ENCODE measurements at regions not wholly inside any gene's neighbourhood (a gene's known extent, or its start where the extent isn't known, plus 50 kb on each side); places are given as distances from the start of the nearest gene placed in this dataset.

- no peak overlapping the region for H3K27ac ChIP-seq (ENCODE audit: control insufficient read depth, insufficient read depth, low read length)
- H4K20me1 ChIP-seq (ENCODE audit: control insufficient read depth, extremely low read depth, insufficient read depth, low read length) = no peaks in the 10 kb centered on the region
- H3K4me2 ChIP-seq (ENCODE audit: control insufficient read depth, extremely low read depth, insufficient read depth, low read depth, low read length) = no peak overlapping the region
- H3K4me1 ChIP-seq (ENCODE audit: control insufficient read depth, extremely low read depth, insufficient read depth, low read length) = no peaks in the 10 kb centered on the region
- no peaks in the 10 kb centered on the region for H3K79me2 ChIP-seq (ENCODE audit: control insufficient read depth, insufficient read depth, low read length)
- FAIRE-seq (no peak), DNase-seq (ENCODE audit: low read depth, low spot score) (no peak)
- H3K27me3 ChIP-seq (ENCODE audit: control insufficient read depth, extremely low read depth, insufficient read depth, low read length) = no peaks in the 10 kb centered on the region
- no peak overlapping the region for H3K4me3 ChIP-seq (ENCODE audit: control insufficient read depth in 2 of 3, extremely low read depth in 1 of 3, insufficient read depth in 2 of 3, low read depth in 1 of 3, low read length in 3 of 3)
- no peaks in the 10 kb centered on the region for H3K36me3 ChIP-seq (ENCODE audit: control insufficient read depth in 2 of 2, extremely low read depth in 1 of 2, insufficient read depth in 2 of 2, low read length in 2 of 2)
- TF ChIP-seq EZH2 (IDR thresholded peaks at IDR 0.05; ENCODE audit: low read length) = no peak
- TF ChIP-seq, protein P1, sequence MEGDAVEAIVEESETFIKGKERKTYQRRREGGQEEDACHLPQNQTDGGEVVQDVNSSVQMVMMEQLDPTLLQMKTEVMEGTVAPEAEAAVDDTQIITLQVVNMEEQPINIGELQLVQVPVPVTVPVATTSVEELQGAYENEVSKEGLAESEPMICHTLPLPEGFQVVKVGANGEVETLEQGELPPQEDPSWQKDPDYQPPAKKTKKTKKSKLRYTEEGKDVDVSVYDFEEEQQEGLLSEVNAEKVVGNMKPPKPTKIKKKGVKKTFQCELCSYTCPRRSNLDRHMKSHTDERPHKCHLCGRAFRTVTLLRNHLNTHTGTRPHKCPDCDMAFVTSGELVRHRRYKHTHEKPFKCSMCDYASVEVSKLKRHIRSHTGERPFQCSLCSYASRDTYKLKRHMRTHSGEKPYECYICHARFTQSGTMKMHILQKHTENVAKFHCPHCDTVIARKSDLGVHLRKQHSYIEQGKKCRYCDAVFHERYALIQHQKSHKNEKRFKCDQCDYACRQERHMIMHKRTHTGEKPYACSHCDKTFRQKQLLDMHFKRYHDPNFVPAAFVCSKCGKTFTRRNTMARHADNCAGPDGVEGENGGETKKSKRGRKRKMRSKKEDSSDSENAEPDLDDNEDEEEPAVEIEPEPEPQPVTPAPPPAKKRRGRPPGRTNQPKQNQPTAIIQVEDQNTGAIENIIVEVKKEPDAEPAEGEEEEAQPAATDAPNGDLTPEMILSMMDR (optimal IDR thresholded peaks at IDR 0.05 in 1 of 3, IDR thresholded peaks at IDR 0.05 in 1 of 3, conservative IDR thresholded peaks at IDR 0.05 in 1 of 3; ENCODE audit: extremely low read depth in 1 of 3, insufficient read depth in 2 of 3, low read length in 3 of 3) = no peak
- H3K9me1 ChIP-seq (ENCODE audit: control insufficient read depth, extremely low read depth, insufficient read depth, low read length) = no peaks in the 10 kb centered on the region
- no peak overlapping the region for H3K9ac ChIP-seq (ENCODE audit: control insufficient read depth, extremely low read depth, insufficient read depth, low read length)
- no peaks in the 10 kb centered on the region for H3K9me3 ChIP-seq (ENCODE audit: control insufficient read depth, low read depth, low read length)
- no peak overlapping the region for H2AFZ ChIP-seq (ENCODE audit: control insufficient read depth, low read length)
- dilution Hi-C loops (cut with MboI; ENCODE audit: extremely low pct_ligation_motif_present, low sequenced_read_pairs) = no loop called here
These were observed 597.3 kb downstream of the PTPRU start for GRCh38 chr1:29833581-29833980.

DNA sequence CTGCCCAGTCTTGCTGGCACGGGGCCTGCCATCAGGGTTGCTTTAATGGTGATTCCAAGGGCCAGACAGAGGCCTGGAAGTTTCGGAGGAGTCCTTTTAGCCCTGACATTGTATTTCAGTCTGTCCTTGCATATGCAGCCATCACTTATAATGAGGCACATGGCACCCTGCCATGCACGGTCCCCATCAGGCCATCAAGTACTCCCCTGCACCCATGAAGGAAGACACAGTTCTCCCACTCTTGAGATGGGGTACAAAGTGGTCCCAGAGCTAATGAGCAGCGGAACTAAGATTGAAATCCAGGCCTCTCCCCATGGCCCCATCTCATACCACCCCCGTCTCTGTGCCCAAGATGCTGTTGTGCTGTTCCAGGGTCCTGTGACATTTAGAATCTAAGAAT is 596.6 kb downstream of the PTPRU start:
- no peak overlapping the region for H3K4me3 ChIP-seq (ENCODE audit: control insufficient read depth in 2 of 3, extremely low read depth in 1 of 3, insufficient read depth in 2 of 3, low read depth in 1 of 3, low read length in 3 of 3)
- H3K9ac ChIP-seq (ENCODE audit: control insufficient read depth, extremely low read depth, insufficient read depth, low read length) = no peak overlapping the region
- TF ChIP-seq, protein P1 (optimal IDR thresholded peaks at IDR 0.05 in 1 of 3, IDR thresholded peaks at IDR 0.05 in 1 of 3, conservative IDR thresholded peaks at IDR 0.05 in 1 of 3; ENCODE audit: extremely low read depth in 1 of 3, insufficient read depth in 2 of 3, low read length in 3 of 3) = no peak
- no peak for TF ChIP-seq EZH2 (IDR thresholded peaks at IDR 0.05; ENCODE audit: low read length)
- H3K27ac ChIP-seq (ENCODE audit: control insufficient read depth, insufficient read depth, low read length) = no peak overlapping the region
- H2AFZ ChIP-seq (ENCODE audit: control insufficient read depth, low read length) = no peak overlapping the region
- DNase-seq (ENCODE audit: low read depth, low spot score) (no peak), FAIRE-seq (no peak)
- no peaks in the 10 kb centered on the region for H3K27me3 ChIP-seq (ENCODE audit: control insufficient read depth, extremely low read depth, insufficient read depth, low read length)
- H3K36me3 ChIP-seq (ENCODE audit: control insufficient read depth in 2 of 2, extremely low read depth in 1 of 2, insufficient read depth in 2 of 2, low read length in 2 of 2) = no peaks in the 10 kb centered on the region
- H3K4me1 ChIP-seq (ENCODE audit: control insufficient read depth, extremely low read depth, insufficient read depth, low read length) = no peaks in the 10 kb centered on the region
- H3K9me1 ChIP-seq (ENCODE audit: control insufficient read depth, extremely low read depth, insufficient read depth, low read length) = no peaks in the 10 kb centered on the region
- no peak overlapping the region for H3K4me2 ChIP-seq (ENCODE audit: control insufficient read depth, extremely low read depth, insufficient read depth, low read depth, low read length)
- dilution Hi-C loops (cut with MboI; ENCODE audit: extremely low pct_ligation_motif_present, low sequenced_read_pairs) = no loop called here
- H3K79me2 ChIP-seq (ENCODE audit: control insufficient read depth, insufficient read depth, low read length) = no peaks in the 10 kb centered on the region
- no peaks in the 10 kb centered on the region for H4K20me1 ChIP-seq (ENCODE audit: control insufficient read depth, extremely low read depth, insufficient read depth, low read length)
- no peaks in the 10 kb centered on the region for H3K9me3 ChIP-seq (ENCODE audit: control insufficient read depth, low read depth, low read length)

Data from keratinocyte (primary cell).